Trophoblast cell (in vitro differentiated cells and primary cell): ENCODE measurements at regions not wholly inside any gene's neighbourhood (a gene's known extent, or its start where the extent isn't known, plus 50 kb on each side); places are given as distances from the start of the nearest gene placed in this dataset.

ENCODE experiments used
- DNase-seq, 2 donors: peaks; one replicate each; pipeline ENCODE4 v3.0.0-alpha.2; 2016
- H2AFZ ChIP-seq: 2 replicates; pipeline ENCODE4 v1.6.1; 2013; ENCODE audit warnings: low read length, moderate library complexity, mild to moderate bottlenecking; ENCODE audit not compliant: insufficient read depth, poor library complexity
- H2AK5ac ChIP-seq: 2 replicates; pipeline ENCODE4 v1.6.1; 2013; ENCODE audit warnings: mild to moderate bottlenecking, low read length
- H2BK120ac ChIP-seq: 2 replicates; pipeline ENCODE4 v1.6.1; 2013; ENCODE audit warnings: low read length, mild to moderate bottlenecking, moderate library complexity; ENCODE audit not compliant: insufficient read depth, poor library complexity
- H2BK12ac ChIP-seq: 2 replicates; pipeline ENCODE4 v1.6.1; 2013; ENCODE audit warnings: mild to moderate bottlenecking, low read length, moderate library complexity
- H2BK5ac ChIP-seq: 2 replicates; pipeline ENCODE4 v1.6.1; 2013; ENCODE audit warnings: low read length, low read depth, moderate library complexity, mild to moderate bottlenecking; ENCODE audit not compliant: poor library complexity
- H3K14ac ChIP-seq: 2 replicates; pipeline ENCODE4 v1.6.1; 2013; ENCODE audit warnings: mild to moderate bottlenecking, low read length
- H3K18ac ChIP-seq: 2 replicates; pipeline ENCODE4 v1.6.1; 2013; ENCODE audit warnings: mild to moderate bottlenecking, low read length
- H3K23ac ChIP-seq: 2 replicates; pipeline ENCODE4 v1.6.1; 2013; ENCODE audit warnings: low read length
- H3K27ac ChIP-seq: 2 replicates; pipeline ENCODE4 v1.5.1; 2013; ENCODE audit warnings: low read depth, mild to moderate bottlenecking, inconsistent platforms, low read length, moderate library complexity
- H3K27me3 ChIP-seq: 2 replicates; pipeline ENCODE4 v1.6.1; 2013; ENCODE audit warnings: inconsistent platforms, mild to moderate bottlenecking, low read length, moderate library complexity; ENCODE audit not compliant: insufficient read depth
- H3K36me3 ChIP-seq, 2 experiments: 1 replicate in 1 of 2; 2 replicates in 1 of 2; pipeline ENCODE4 v1.6.1; 2013; ENCODE audit warnings: low read length in 2 of 2, mild to moderate bottlenecking in 2 of 2, moderate library complexity in 1 of 2; ENCODE audit not compliant: insufficient read depth in 2 of 2, control insufficient read depth in 1 of 2
- H3K4ac ChIP-seq: 2 replicates; pipeline ENCODE4 v1.6.1; 2013; ENCODE audit warnings: low read depth, mild to moderate bottlenecking, low read length, moderate library complexity
- H3K4me1 ChIP-seq, 2 experiments: 1 replicate in 1 of 2; 2 replicates in 1 of 2; pipeline ENCODE4 v1.6.1; 2013; ENCODE audit warnings: low read length in 2 of 2, mild to moderate bottlenecking in 2 of 2, moderate library complexity in 1 of 2; ENCODE audit not compliant: insufficient read depth in 2 of 2, control insufficient read depth in 1 of 2
- H3K4me2 ChIP-seq: 2 replicates; pipeline ENCODE4 v1.6.1; 2013; ENCODE audit warnings: inconsistent platforms, mild to moderate bottlenecking, low read length, moderate library complexity
- H3K4me3 ChIP-seq: 2 replicates; pipeline ENCODE4 v1.5.1; 2013; ENCODE audit warnings: mild to moderate bottlenecking, low read depth, low read length, inconsistent platforms
- H3K79me1 ChIP-seq: one replicate; pipeline ENCODE4 v1.6.1; 2013; ENCODE audit warnings: low read length
- H3K79me2 ChIP-seq: 2 replicates; pipeline ENCODE4 v1.6.1; 2013; ENCODE audit warnings: low read length, mild to moderate bottlenecking; ENCODE audit not compliant: control insufficient read depth, insufficient read depth, poor library complexity
- H3K9ac ChIP-seq: 2 replicates; pipeline ENCODE4 v1.6.1; 2013; ENCODE audit warnings: mild to moderate bottlenecking, low read length
- H3K9me3 ChIP-seq: 2 replicates; pipeline ENCODE4 v1.6.1; 2013; ENCODE audit warnings: low read depth, mild to moderate bottlenecking, control low read depth, inconsistent platforms, low read length; ENCODE audit not compliant: insufficient read depth
- H4K12ac ChIP-seq: 2 replicates; pipeline ENCODE4 v1.6.1; 2013; ENCODE audit warnings: low read depth, mild to moderate bottlenecking, low read length, moderate library complexity
- H4K8ac ChIP-seq: 2 replicates; pipeline ENCODE4 v1.6.1; 2013; ENCODE audit warnings: low read depth, mild to moderate bottlenecking, low read length, moderate library complexity
- H4K91ac ChIP-seq: one replicate; pipeline ENCODE4 v1.6.1; 2013; ENCODE audit warnings: low read depth, mild to moderate bottlenecking, low read length, moderate library complexity
- WGBS: extraction: QIAGEN DNeasy Blood & Tissue Kit; methylation state at CpG from one replicate; pipeline ENCODE4 v1.1.7; 2013; ENCODE audit warnings: missing lambda C conversion rate; ENCODE audit not compliant: insufficient read length, insufficient coverage; ENCODE audit errors: extremely low coverage; 5-methylcytosine and 5-hydroxymethylcytosine counted together

DNA sequence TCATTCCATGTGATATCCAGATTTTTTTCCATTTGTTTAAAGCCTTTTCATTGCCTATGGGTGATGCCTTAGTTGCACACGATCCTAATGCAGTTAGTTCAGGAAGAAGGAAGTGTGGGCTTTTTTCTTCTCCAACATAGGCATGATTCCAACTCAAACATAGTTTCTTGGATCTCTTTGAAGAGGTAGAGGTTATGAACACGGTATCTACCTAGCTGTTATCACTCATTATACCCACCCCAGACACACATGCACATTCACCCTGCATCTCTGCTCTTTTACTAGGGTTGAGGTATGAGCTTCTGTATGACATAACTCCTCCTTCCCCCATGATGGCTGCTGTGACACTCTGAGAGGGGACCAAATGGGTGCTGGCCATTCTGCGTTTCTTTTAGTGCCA, 122.1 kb upstream of the ZNF648 start:
- no peak overlapping the region for H4K12ac ChIP-seq
- H4K8ac ChIP-seq = no peak overlapping the region
- H3K27ac ChIP-seq = no peak overlapping the region
- H3K4ac ChIP-seq = no peak overlapping the region
- no peak overlapping the region for H3K23ac ChIP-seq
- no peak overlapping the region for H2AFZ ChIP-seq
- no peak overlapping the region for H2BK5ac ChIP-seq
- H3K9ac ChIP-seq = no peak overlapping the region
- peaks cover 2% of the 10 kb centered on the region for H3K9me3 ChIP-seq
- H3K4me2 ChIP-seq = no peak overlapping the region
- H3K79me1 ChIP-seq = peaks cover 3% of the 10 kb centered on the region
- no peak overlapping the region for H2BK120ac ChIP-seq
- H4K91ac ChIP-seq = no peak overlapping the region
- no peaks in the 10 kb centered on the region for H3K27me3 ChIP-seq
- no CpG with 5 or more reads among the region's 3 CpGs for WGBS
- H3K36me3 ChIP-seq = no peaks in the 10 kb centered on the region
- no peak overlapping the region for H2BK12ac ChIP-seq
- H3K4me3 ChIP-seq = no peak overlapping the region
- H3K79me2 ChIP-seq = no peaks in the 10 kb centered on the region
- no peak overlapping the region for H2AK5ac ChIP-seq
- no peak overlapping the region for H3K14ac ChIP-seq
- H3K4me1 ChIP-seq = peaks cover 5% of the 10 kb centered on the region in 2 experiments
- H3K18ac ChIP-seq = no peak overlapping the region
- no peak for DNase-seq

DNA sequence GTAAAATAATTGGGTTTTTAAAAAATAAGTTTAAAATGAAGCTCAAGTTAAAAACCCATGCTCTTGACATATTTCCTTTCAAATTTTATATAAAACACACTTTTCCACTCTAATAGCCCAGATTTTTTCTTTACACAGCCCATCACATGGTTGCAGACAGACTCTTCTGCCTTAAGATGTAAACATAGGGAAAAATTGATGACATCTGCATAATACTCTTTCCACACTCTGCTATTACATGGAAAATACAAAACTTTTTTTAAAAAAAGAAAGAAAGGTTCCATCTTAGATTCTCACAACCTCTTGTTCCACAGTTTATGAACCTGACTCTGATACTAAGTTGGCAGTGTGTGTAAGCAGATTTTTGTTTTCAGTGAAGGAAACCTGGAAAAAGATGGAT, 120.8 kb upstream of the ZNF648 start:
- Histone ChIP-seq H3K4me2 (no peak overlapping the region), H3K14ac (no peak overlapping the region), H2AFZ (no peak overlapping the region), H3K79me1 (peaks cover 3% of the 10 kb centered on the region), H3K79me2 (no peaks in the 10 kb centered on the region), H2BK5ac (no peak overlapping the region), H2BK12ac (no peak overlapping the region), H3K9me3 (peaks cover 2% of the 10 kb centered on the region), H3K9ac (no peak overlapping the region), H3K36me3 (no peaks in the 10 kb centered on the region), H3K4ac (no peak overlapping the region), H3K4me3 (no peak overlapping the region), H3K23ac (no peak overlapping the region), H2BK120ac (no peak overlapping the region), H4K91ac (no peak overlapping the region), H2AK5ac (no peak overlapping the region), H4K8ac (no peak overlapping the region), H3K27me3 (no peaks in the 10 kb centered on the region), H3K18ac (no peak overlapping the region), H4K12ac (no peak overlapping the region), H3K27ac (no peak overlapping the region), H3K4me1 (peaks cover 5% of the 10 kb centered on the region in 2 experiments)
- DNase-seq = no peak

DNA sequence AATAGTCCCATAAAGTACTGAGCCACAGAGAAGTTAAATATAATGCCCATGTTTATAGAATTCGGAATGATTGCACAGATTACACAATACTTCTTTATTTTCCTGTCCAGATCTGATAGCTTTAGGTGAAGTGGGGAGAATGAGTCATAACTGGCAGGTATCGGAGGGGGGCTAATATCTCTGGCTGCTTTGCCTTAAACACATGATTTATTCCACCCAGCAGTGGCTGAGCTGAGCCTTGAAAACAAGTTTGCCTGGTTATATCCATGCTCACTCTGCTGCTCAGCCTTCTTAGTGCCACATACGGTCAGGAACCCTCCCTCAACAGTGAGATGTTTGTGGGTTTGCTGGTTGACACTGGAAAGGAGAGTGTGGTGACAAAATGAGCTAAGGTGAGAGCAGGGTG, 119.7 kb upstream of the ZNF648 start:
- Histone ChIP-seq H2BK12ac (no peak overlapping the region), H3K4me2 (no peak overlapping the region), H2BK120ac (no peak overlapping the region), H2BK5ac (no peak overlapping the region), H4K12ac (no peak overlapping the region), H4K8ac (no peak overlapping the region), H3K18ac (no peak overlapping the region), H3K27ac (no peak overlapping the region), H3K23ac (no peak overlapping the region), H3K14ac (no peak overlapping the region), H3K4me1 (no peaks in the 10 kb centered on the region), H3K79me2 (no peaks in the 10 kb centered on the region), H4K91ac (no peak overlapping the region), H3K9ac (no peak overlapping the region), H2AK5ac (no peak overlapping the region), H3K4me3 (no peak overlapping the region), H3K9me3 (peaks cover 2% of the 10 kb centered on the region), H3K79me1 (no peaks in the 10 kb centered on the region), H3K4ac (no peak overlapping the region), H3K36me3 (no peaks in the 10 kb centered on the region), H3K27me3 (no peaks in the 10 kb centered on the region), H2AFZ (no peak overlapping the region)
- no peak for DNase-seq
- no CpG with 5 or more reads among the region's 3 CpGs for WGBS

DNA sequence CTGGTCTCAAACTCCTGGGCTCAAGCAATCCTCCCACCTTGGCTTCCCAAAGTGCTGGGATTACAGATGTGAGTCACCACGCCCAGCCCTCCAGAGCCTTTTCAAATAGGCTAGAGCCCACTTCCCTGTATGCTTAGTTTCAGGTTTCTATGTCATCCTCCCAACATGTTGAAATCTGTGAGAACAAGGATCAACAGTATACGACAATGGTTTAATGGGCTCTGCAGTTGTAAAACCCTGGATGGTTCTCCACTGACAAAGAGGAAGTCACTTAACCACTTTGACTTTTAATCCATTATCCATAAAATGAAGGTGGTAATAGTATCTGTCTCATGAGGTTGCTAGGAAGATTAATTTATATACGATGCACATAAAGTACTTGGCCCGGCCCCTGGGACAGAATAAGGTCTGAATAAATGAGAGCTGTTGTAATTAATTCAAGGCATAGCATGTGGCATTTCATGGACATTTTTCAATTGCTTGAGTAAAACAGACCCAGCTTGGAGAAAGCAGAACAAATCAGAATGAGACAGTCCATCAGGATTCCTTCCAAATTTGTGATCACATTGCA, 113.9 kb upstream of the ZNF648 start:
- no peak overlapping the region for H3K4me2 ChIP-seq
- no peak overlapping the region for H4K8ac ChIP-seq
- H3K9ac ChIP-seq = no peak overlapping the region
- no peak overlapping the region for H4K12ac ChIP-seq
- H3K23ac ChIP-seq = no peak overlapping the region
- no peaks in the 10 kb centered on the region for H3K4me1 ChIP-seq
- no peak overlapping the region for H2AFZ ChIP-seq
- H2BK120ac ChIP-seq = no peak overlapping the region
- no peak overlapping the region for H2BK12ac ChIP-seq
- H2AK5ac ChIP-seq = no peak overlapping the region
- H3K14ac ChIP-seq = no peak overlapping the region
- no peaks in the 10 kb centered on the region for H3K79me1 ChIP-seq
- no peaks in the 10 kb centered on the region for H3K27me3 ChIP-seq
- H3K27ac ChIP-seq = no peak overlapping the region
- no peak overlapping the region for H2BK5ac ChIP-seq
- H3K4ac ChIP-seq = no peak overlapping the region
- no peak overlapping the region for H3K18ac ChIP-seq
- no peaks in the 10 kb centered on the region for H3K9me3 ChIP-seq
- peak in 1 of 2 donors; percentile 15 for DNase-seq
- H3K79me2 ChIP-seq = no peaks in the 10 kb centered on the region
- no peak overlapping the region for H3K4me3 ChIP-seq
- H4K91ac ChIP-seq = no peak overlapping the region
- no peaks in the 10 kb centered on the region for H3K36me3 ChIP-seq
- WGBS = no CpG with 5 or more reads among the region's 4 CpGs
